Immature natural killer cell (primary cell): ENCODE measurements at regions not wholly inside any gene's neighbourhood (a gene's known extent, or its start where the extent isn't known, plus 50 kb on each side); places are given as distances from the start of the nearest gene placed in this dataset.

Experiments used
- DNase-seq, 3 donors: peaks; one replicate each; pipeline ENCODE4 v3.0.0; 2022; ENCODE audit warnings: mixed read lengths in 1 of 3
- H3K27ac Mint-ChIP-seq, 6 donors: one replicate each; pipeline ENCODE4 v1.8.0; 2020; ENCODE audit warnings: mixed read lengths in 6 of 6, mild to moderate bottlenecking in 5 of 6, inconsistent platforms in 4 of 6, moderate library complexity in 3 of 6
- H3K27me3 Mint-ChIP-seq, 3 donors: one replicate each; pipeline ENCODE4 v1.8.0; 2020 to 2021; ENCODE audit warnings: low read depth in 3 of 3, mild to moderate bottlenecking in 3 of 3, mixed read lengths in 3 of 3, moderate library complexity in 3 of 3, inconsistent platforms in 1 of 3
- H3K36me3 Mint-ChIP-seq, 3 donors: one replicate each; pipeline ENCODE4 v1.8.0; 2020; ENCODE audit warnings: mixed read lengths in 3 of 3, inconsistent platforms in 2 of 3, mild to moderate bottlenecking in 2 of 3
- H3K4me1 Mint-ChIP-seq, 2 donors: one replicate each; pipeline ENCODE4 v1.8.0; 2020; ENCODE audit warnings: inconsistent platforms in 2 of 2, mild to moderate bottlenecking in 2 of 2, mixed read lengths in 2 of 2, moderate library complexity in 1 of 2
- H3K4me3 Mint-ChIP-seq, 5 donors: one replicate each; pipeline ENCODE4 v1.8.0; 2020; ENCODE audit warnings: mild to moderate bottlenecking in 5 of 5, mixed read lengths in 5 of 5, inconsistent platforms in 3 of 5, moderate library complexity in 3 of 5
- H3K9me3 Mint-ChIP-seq, 6 donors: one replicate each; pipeline ENCODE4 v1.8.0; 2020; ENCODE audit warnings: mild to moderate bottlenecking in 6 of 6, mixed read lengths in 6 of 6, inconsistent platforms in 4 of 6, moderate library complexity in 3 of 6

- Mint-ChIP-seq H3K9me3 (no peaks in the 10 kb centered on the region), H3K27me3 (peaks cover 0 to 8% (median 5%) of the 10 kb centered on the region in 3 donors), H3K36me3 (no peaks in the 10 kb centered on the region), H3K4me1 (no peaks in the 10 kb centered on the region), H3K27ac (no peak overlapping the region), H3K4me3 (no peak overlapping the region)
- no peak for DNase-seq
Measured at GRCh38 chr9:7403839-7404487, 395.6 kb downstream of the DMAC1 start.

- Mint-ChIP-seq H3K27me3 (peaks cover 0 to 8% (median 5%) of the 10 kb centered on the region in 3 donors), H3K9me3 (no peaks in the 10 kb centered on the region), H3K4me3 (no peak overlapping the region), H3K36me3 (no peaks in the 10 kb centered on the region), H3K4me1 (no peaks in the 10 kb centered on the region), H3K27ac (no peak overlapping the region)
- no peak for DNase-seq
Measured at GRCh38 chr9:7403028-7403389, 396.6 kb downstream of the DMAC1 start.

- DNase-seq: no peak
- peaks cover 0 to 8% (median 5%) of the 10 kb centered on the region in 3 donors for H3K27me3 Mint-ChIP-seq
- no peaks in the 10 kb centered on the region for H3K9me3 Mint-ChIP-seq
- H3K27ac Mint-ChIP-seq: no peak overlapping the region
- H3K4me1 Mint-ChIP-seq: no peaks in the 10 kb centered on the region
- H3K36me3 Mint-ChIP-seq: no peaks in the 10 kb centered on the region
- no peak overlapping the region for H3K4me3 Mint-ChIP-seq
Measured at GRCh38 chr9:7402334-7403027, 397.1 kb downstream of the DMAC1 start.

- Mint-ChIP-seq H3K4me3 (no peak overlapping the region), H3K4me1 (no peaks in the 10 kb centered on the region), H3K27ac (no peak overlapping the region), H3K36me3 (no peaks in the 10 kb centered on the region), H3K9me3 (no peaks in the 10 kb centered on the region), H3K27me3 (peaks cover 5 to 8% (median 6%) of the 10 kb centered on the region in 3 donors)
- DNase-seq: no peak
Measured at GRCh38 chr9:7401116-7401515, 398.5 kb downstream of the DMAC1 start.

GRCh38 chr9:7394002-7394774 is 405.4 kb downstream of the DMAC1 start:
- H3K4me1 Mint-ChIP-seq: no peaks in the 10 kb centered on the region
- no peaks in the 10 kb centered on the region for H3K9me3 Mint-ChIP-seq
- H3K36me3 Mint-ChIP-seq: no peaks in the 10 kb centered on the region
- DNase-seq: no peak
- no peak overlapping the region for H3K4me3 Mint-ChIP-seq
- peaks cover 3 to 9% (median 4%) of the 10 kb centered on the region in 3 donors for H3K27me3 Mint-ChIP-seq
- no peak overlapping the region for H3K27ac Mint-ChIP-seq

- H3K9me3 Mint-ChIP-seq: no peaks in the 10 kb centered on the region
- no peaks in the 10 kb centered on the region for H3K4me1 Mint-ChIP-seq
Measured at GRCh38 chr9:7392148-7392547, 407.4 kb downstream of the DMAC1 start.

GRCh38 chr9:7388755-7389154 is 410.8 kb downstream of the DMAC1 start:
- H3K36me3 Mint-ChIP-seq: no peaks in the 10 kb centered on the region
- no peaks in the 10 kb centered on the region for H3K9me3 Mint-ChIP-seq

More at GRCh38 chr9:7392148-7392547, 407.4 kb downstream of the DMAC1 start:
- Mint-ChIP-seq H3K27ac (no peak overlapping the region), H3K4me3 (no peak overlapping the region), H3K36me3 (no peaks in the 10 kb centered on the region), H3K27me3 (peaks cover 3 to 9% (median 6%) of the 10 kb centered on the region in 3 donors)
- no peak for DNase-seq

GRCh38 chr9:7387840-7388239 is 411.7 kb downstream of the DMAC1 start:
- H3K36me3 Mint-ChIP-seq: no peaks in the 10 kb centered on the region
- no peak overlapping the region for H3K27ac Mint-ChIP-seq
- no peak overlapping the region for H3K4me3 Mint-ChIP-seq
- H3K9me3 Mint-ChIP-seq: no peaks in the 10 kb centered on the region
- no peaks in the 10 kb centered on the region for H3K4me1 Mint-ChIP-seq
- DNase-seq: no peak
- H3K27me3 Mint-ChIP-seq: peaks cover 0 to 4% (median 2%) of the 10 kb centered on the region in 3 donors

More at GRCh38 chr9:7388755-7389154, 410.8 kb downstream of the DMAC1 start:
- H3K4me1 Mint-ChIP-seq: no peaks in the 10 kb centered on the region
- H3K27me3 Mint-ChIP-seq: peaks cover 0 to 4% (median 3%) of the 10 kb centered on the region in 3 donors
- no peak overlapping the region for H3K4me3 Mint-ChIP-seq
- no peak for DNase-seq
- no peak overlapping the region for H3K27ac Mint-ChIP-seq

GRCh38 chr9:7382304-7382703 is 417.3 kb downstream of the DMAC1 start:
- no peaks in the 10 kb centered on the region for H3K4me1 Mint-ChIP-seq
- H3K27me3 Mint-ChIP-seq: peaks cover 0 to 3% (median 2%) of the 10 kb centered on the region in 3 donors
- H3K9me3 Mint-ChIP-seq: peaks cover 0 to 1% (median 0%) of the 10 kb centered on the region in 6 donors
- DNase-seq: no peak
- no peak overlapping the region for H3K27ac Mint-ChIP-seq
- no peak overlapping the region for H3K4me3 Mint-ChIP-seq
- no peaks in the 10 kb centered on the region for H3K36me3 Mint-ChIP-seq

GRCh38 chr9:7377489-7377888 is 422.1 kb downstream of the DMAC1 start:
- peaks cover 0 to 4% (median 2%) of the 10 kb centered on the region in 3 donors for H3K27me3 Mint-ChIP-seq
- no peak overlapping the region for H3K27ac Mint-ChIP-seq
- H3K4me1 Mint-ChIP-seq: no peaks in the 10 kb centered on the region
- H3K9me3 Mint-ChIP-seq: peaks cover 0 to 2% (median 0%) of the 10 kb centered on the region in 6 donors
- no peaks in the 10 kb centered on the region for H3K36me3 Mint-ChIP-seq
- no peak for DNase-seq
- no peak overlapping the region for H3K4me3 Mint-ChIP-seq

GRCh38 chr9:7376833-7377232 is 422.7 kb downstream of the DMAC1 start:
- DNase-seq: no peak
- no peak overlapping the region for H3K4me3 Mint-ChIP-seq
- peaks cover 0 to 2% (median 0%) of the 10 kb centered on the region in 6 donors for H3K9me3 Mint-ChIP-seq
- peaks cover 0 to 4% (median 2%) of the 10 kb centered on the region in 3 donors for H3K27me3 Mint-ChIP-seq
- no peaks in the 10 kb centered on the region for H3K36me3 Mint-ChIP-seq
- no peak overlapping the region for H3K27ac Mint-ChIP-seq
- no peaks in the 10 kb centered on the region for H3K4me1 Mint-ChIP-seq

GRCh38 chr9:7376213-7376612 is 423.4 kb downstream of the DMAC1 start:
- Mint-ChIP-seq H3K36me3 (no peaks in the 10 kb centered on the region), H3K4me1 (no peaks in the 10 kb centered on the region), H3K4me3 (no peak overlapping the region), H3K27ac (no peak overlapping the region), H3K27me3 (peaks cover 0 to 4% (median 2%) of the 10 kb centered on the region in 3 donors), H3K9me3 (peaks cover 0 to 2% (median 0%) of the 10 kb centered on the region in 6 donors)
- no peak for DNase-seq

GRCh38 chr9:7375013-7375511 is 424.5 kb downstream of the DMAC1 start:
- no peak overlapping the region for H3K4me3 Mint-ChIP-seq
- peaks cover 0 to 4% (median 3%) of the 10 kb centered on the region in 3 donors for H3K27me3 Mint-ChIP-seq
- H3K36me3 Mint-ChIP-seq: no peaks in the 10 kb centered on the region
- DNase-seq: no peak
- H3K9me3 Mint-ChIP-seq: peaks cover 0 to 2% (median 0%) of the 10 kb centered on the region in 6 donors
- H3K27ac Mint-ChIP-seq: no peak overlapping the region
- no peaks in the 10 kb centered on the region for H3K4me1 Mint-ChIP-seq

- Mint-ChIP-seq H3K4me1 (no peaks in the 10 kb centered on the region), H3K9me3 (no peaks in the 10 kb centered on the region), H3K36me3 (no peaks in the 10 kb centered on the region), H3K27me3 (peaks cover 0 to 2% (median 0%) of the 10 kb centered on the region in 3 donors), H3K27ac (no peak overlapping the region), H3K4me3 (no peak overlapping the region)
- DNase-seq: no peak
Measured at GRCh38 chr9:7370988-7371387, 428.6 kb downstream of the DMAC1 start.
